ENCODE measurements at regions not wholly inside any gene's neighbourhood (a gene's known extent, or its start where the extent isn't known, plus 50 kb on each side); places are given as distances from the start of the nearest gene placed in this dataset.

DNA sequence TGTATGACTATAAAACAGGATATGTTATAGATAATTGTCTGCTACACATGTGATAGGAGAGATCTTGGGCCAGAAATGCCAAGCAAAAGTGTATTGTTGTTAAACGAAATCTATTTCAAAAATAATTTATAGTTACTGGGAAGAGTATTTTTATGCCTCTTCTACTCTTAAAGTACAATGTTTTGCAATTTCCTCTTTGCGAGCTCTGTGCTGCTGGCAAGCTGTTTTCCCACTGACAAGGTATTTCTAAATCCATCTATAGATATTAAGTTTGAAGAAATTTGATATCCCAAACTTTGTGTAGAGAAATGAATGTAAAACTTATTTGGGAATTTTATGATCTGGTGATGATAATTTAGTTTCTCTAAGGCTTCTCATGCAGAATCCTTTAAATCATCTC, 63.3 kb upstream of the PTGFR start:
- no peaks in the 10 kb centered on the region for H3K4me1 Mint-ChIP-seq
- ChIA-PET CTCF (no interaction called here), POLR2A (no interaction called here)
- no peaks in the 10 kb centered on the region for H3K4me1 ChIP-seq (ENCODE audit: insufficient read depth, low read length)
- H3K27ac ChIP-seq (ENCODE audit: low read depth, low read length): no peak overlapping the region
- H3K4me3 Mint-ChIP-seq: no peak overlapping the region
- H3K27me3 Mint-ChIP-seq: no peaks in the 10 kb centered on the region
- no peak overlapping the region for H3K27ac Mint-ChIP-seq
- no peaks in the 10 kb centered on the region for H3K36me3 ChIP-seq (ENCODE audit: insufficient read depth, low read length)
- no peak for DNase-seq
- H3K9me3 Mint-ChIP-seq: peaks cover 0 to 4% (median 0%) of the 10 kb centered on the region in 5 donors
- H3K4me3 ChIP-seq (ENCODE audit: low read length): no peak overlapping the region
- H3K9me3 ChIP-seq (ENCODE audit: low read length): no peaks in the 10 kb centered on the region
- no peaks in the 10 kb centered on the region for H3K36me3 Mint-ChIP-seq
- no peaks in the 10 kb centered on the region for H3K27me3 ChIP-seq (ENCODE audit: insufficient read depth, low read length, poor library complexity, severe bottlenecking)

DNA sequence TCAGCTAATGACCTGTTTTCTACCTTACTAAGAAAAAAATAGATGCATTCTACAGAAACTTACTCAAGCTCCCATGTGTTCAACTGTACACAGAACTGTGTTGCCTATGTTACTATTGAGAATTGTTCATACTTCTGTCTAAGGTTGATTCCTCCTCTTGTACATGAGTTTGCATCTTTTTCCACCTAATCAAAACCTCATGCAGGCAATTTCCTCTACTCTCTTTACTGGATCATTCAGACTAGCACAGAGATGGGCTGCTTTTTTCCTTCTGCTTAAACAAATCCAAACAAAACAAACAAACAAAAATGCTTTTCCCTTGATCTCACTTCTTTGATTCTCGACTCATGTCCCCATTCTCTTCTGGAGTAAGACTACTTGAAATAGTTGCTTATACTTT, 58.8 kb upstream of the PTGFR start:
- Mint-ChIP-seq H3K4me1 (no peaks in the 10 kb centered on the region), H3K27ac (no peak overlapping the region), H3K4me3 (no peak overlapping the region), H3K27me3 (no peaks in the 10 kb centered on the region), H3K36me3 (no peaks in the 10 kb centered on the region), H3K9me3 (peaks cover 0 to 9% (median 5%) of the 10 kb centered on the region in 5 donors)
- POLR2A ChIA-PET: no interaction called here
- CTCF ChIA-PET: no interaction called here
- H3K36me3 ChIP-seq (ENCODE audit: insufficient read depth, low read length): no peaks in the 10 kb centered on the region
- no peak for DNase-seq
- H3K9me3 ChIP-seq (ENCODE audit: low read length): no peaks in the 10 kb centered on the region
- H3K27me3 ChIP-seq (ENCODE audit: insufficient read depth, low read length, poor library complexity, severe bottlenecking): no peaks in the 10 kb centered on the region
- H3K4me3 ChIP-seq (ENCODE audit: low read length): no peak overlapping the region
- H3K4me1 ChIP-seq (ENCODE audit: insufficient read depth, low read length): no peaks in the 10 kb centered on the region
- no peak overlapping the region for H3K27ac ChIP-seq (ENCODE audit: low read depth, low read length)

DNA sequence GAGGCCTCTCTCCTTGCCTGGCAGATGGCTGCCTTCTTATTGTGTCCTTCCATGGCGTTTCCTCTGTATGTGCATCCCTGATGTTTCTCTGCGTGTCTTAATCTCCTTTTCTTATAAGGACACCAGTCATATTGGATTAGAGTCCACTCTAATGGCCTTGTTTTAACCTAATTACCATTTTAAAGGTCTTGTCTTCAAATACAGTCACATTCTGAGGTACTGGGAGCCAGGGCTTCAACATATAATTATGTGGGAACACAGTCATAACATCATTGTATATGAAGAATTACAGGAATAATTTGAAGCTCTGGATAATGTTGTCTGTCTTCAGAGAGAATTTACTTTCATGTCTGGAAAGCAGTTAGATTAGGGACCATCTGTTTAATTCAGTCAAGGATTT, 56.4 kb upstream of the PTGFR start:
- no peaks in the 10 kb centered on the region for H3K4me1 ChIP-seq (ENCODE audit: insufficient read depth, low read length)
- Mint-ChIP-seq H3K27me3 (no peaks in the 10 kb centered on the region), H3K36me3 (no peaks in the 10 kb centered on the region), H3K4me3 (no peak overlapping the region), H3K27ac (no peak overlapping the region), H3K4me1 (no peaks in the 10 kb centered on the region), H3K9me3 (peaks cover 0 to 9% (median 5%) of the 10 kb centered on the region in 5 donors)
- ChIA-PET CTCF (no interaction called here), POLR2A (no interaction called here)
- H3K36me3 ChIP-seq (ENCODE audit: insufficient read depth, low read length): no peaks in the 10 kb centered on the region
- no peak for DNase-seq
- H3K27ac ChIP-seq (ENCODE audit: low read depth, low read length): no peak overlapping the region
- no peaks in the 10 kb centered on the region for H3K27me3 ChIP-seq (ENCODE audit: insufficient read depth, low read length, poor library complexity, severe bottlenecking)
- H3K9me3 ChIP-seq (ENCODE audit: low read length): no peaks in the 10 kb centered on the region
- no peak overlapping the region for H3K4me3 ChIP-seq (ENCODE audit: low read length)

DNA sequence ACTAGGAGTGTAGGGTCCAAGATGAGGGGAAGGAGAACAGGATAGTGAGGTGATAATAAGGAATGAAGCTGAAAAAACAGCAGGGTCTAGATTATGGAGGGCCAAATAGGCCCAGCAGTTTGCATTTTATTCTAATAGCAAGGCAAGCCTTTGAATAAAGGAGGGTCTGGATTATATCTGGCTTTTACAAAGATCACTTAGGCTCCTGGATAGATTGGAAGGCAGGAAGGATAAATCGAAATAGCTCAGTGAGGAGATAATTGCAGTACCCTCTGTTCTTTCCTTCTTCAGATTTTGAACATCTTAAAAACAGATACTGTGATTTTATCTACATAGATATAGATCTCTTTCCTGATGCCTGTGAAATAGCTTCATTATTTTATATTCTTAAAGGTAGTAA, 53.8 kb upstream of the PTGFR start:
- H3K27ac ChIP-seq (ENCODE audit: low read depth, low read length): no peak overlapping the region
- no peak overlapping the region for H3K27ac Mint-ChIP-seq
- POLR2A ChIA-PET: no interaction called here
- H3K4me3 Mint-ChIP-seq: no peak overlapping the region
- no peaks in the 10 kb centered on the region for H3K27me3 Mint-ChIP-seq
- no peak overlapping the region for H3K4me3 ChIP-seq (ENCODE audit: low read length)
- no peaks in the 10 kb centered on the region for H3K9me3 ChIP-seq (ENCODE audit: low read length)
- H3K27me3 ChIP-seq (ENCODE audit: insufficient read depth, low read length, poor library complexity, severe bottlenecking): no peaks in the 10 kb centered on the region
- H3K36me3 ChIP-seq (ENCODE audit: insufficient read depth, low read length): no peaks in the 10 kb centered on the region
- H3K36me3 Mint-ChIP-seq: no peaks in the 10 kb centered on the region
- H3K4me1 ChIP-seq (ENCODE audit: insufficient read depth, low read length): no peaks in the 10 kb centered on the region
- H3K9me3 Mint-ChIP-seq: peaks cover 0 to 11% (median 7%) of the 10 kb centered on the region in 5 donors
- H3K4me1 Mint-ChIP-seq: no peaks in the 10 kb centered on the region
- DNase-seq: no peak
- CTCF ChIA-PET: no interaction called here

DNA sequence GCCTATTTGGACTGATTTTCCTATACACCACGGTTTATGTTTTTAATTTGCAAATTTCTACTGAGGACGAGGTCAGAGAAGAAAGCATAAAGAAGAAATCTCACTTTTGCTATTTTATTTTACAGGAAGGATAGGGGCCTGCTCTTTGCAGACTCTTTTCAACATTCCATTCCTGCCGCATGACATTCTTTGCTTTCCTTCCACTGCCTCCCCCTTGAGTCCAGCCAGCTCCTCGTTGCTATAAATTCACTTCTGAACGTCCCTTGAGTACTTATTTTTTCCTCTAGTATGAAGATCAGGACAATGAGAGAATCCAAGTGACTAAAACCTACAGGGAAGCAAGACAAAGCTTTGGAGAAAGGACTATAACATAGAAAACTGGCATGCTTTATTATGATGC, 53.4 kb upstream of the PTGFR start:
- POLR2A ChIA-PET: no interaction called here
- peaks cover 0 to 11% (median 4%) of the 10 kb centered on the region in 5 donors for H3K9me3 Mint-ChIP-seq

DNA sequence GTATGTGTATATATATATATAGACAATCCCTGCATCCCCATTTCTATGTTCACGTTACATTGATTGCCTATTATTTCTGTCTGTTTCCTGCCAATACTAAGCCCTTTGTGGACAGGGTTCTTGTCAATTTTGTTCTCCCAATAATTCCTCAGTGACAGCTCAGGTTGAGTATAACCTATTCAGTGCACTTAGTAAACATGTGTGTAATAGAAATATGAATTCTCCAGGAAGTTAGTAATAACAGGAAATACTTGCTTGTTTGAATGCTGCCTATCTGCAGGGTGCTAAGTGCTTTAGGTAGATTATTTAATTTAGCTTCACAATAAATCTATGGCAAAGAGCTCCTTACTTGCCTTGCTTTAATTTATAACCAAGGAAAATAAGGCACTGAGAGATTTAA, 52.8 kb upstream of the PTGFR start:
- Histone ChIP-seq H3K27me3 (ENCODE audit: insufficient read depth, low read length, poor library complexity, severe bottlenecking) (no peaks in the 10 kb centered on the region), H3K4me1 (ENCODE audit: insufficient read depth, low read length) (no peaks in the 10 kb centered on the region), H3K4me3 (ENCODE audit: low read length) (no peak overlapping the region), H3K36me3 (ENCODE audit: insufficient read depth, low read length) (no peaks in the 10 kb centered on the region), H3K27ac (ENCODE audit: low read depth, low read length) (no peak overlapping the region), H3K9me3 (ENCODE audit: low read length) (no peaks in the 10 kb centered on the region)
- Mint-ChIP-seq H3K27ac (no peak overlapping the region), H3K4me1 (no peaks in the 10 kb centered on the region), H3K27me3 (no peaks in the 10 kb centered on the region), H3K9me3 (peaks cover 0 to 11% (median 4%) of the 10 kb centered on the region in 5 donors), H3K4me3 (no peak overlapping the region), H3K36me3 (no peaks in the 10 kb centered on the region)
- no peak for DNase-seq
- CTCF ChIA-PET: no interaction called here
- POLR2A ChIA-PET: no interaction called here

More for the DNA sequence above, 53.4 kb upstream of the PTGFR start:
- Mint-ChIP-seq H3K27me3 (no peaks in the 10 kb centered on the region), H3K4me3 (no peak overlapping the region), H3K27ac (no peak overlapping the region), H3K4me1 (no peaks in the 10 kb centered on the region), H3K36me3 (no peaks in the 10 kb centered on the region)
- Histone ChIP-seq H3K27me3 (ENCODE audit: insufficient read depth, low read length, poor library complexity, severe bottlenecking) (no peaks in the 10 kb centered on the region), H3K9me3 (ENCODE audit: low read length) (no peaks in the 10 kb centered on the region), H3K4me3 (ENCODE audit: low read length) (no peak overlapping the region), H3K36me3 (ENCODE audit: insufficient read depth, low read length) (no peaks in the 10 kb centered on the region), H3K4me1 (ENCODE audit: insufficient read depth, low read length) (no peaks in the 10 kb centered on the region), H3K27ac (ENCODE audit: low read depth, low read length) (no peak overlapping the region)
- DNase-seq: no peak
- CTCF ChIA-PET: no interaction called here

DNA sequence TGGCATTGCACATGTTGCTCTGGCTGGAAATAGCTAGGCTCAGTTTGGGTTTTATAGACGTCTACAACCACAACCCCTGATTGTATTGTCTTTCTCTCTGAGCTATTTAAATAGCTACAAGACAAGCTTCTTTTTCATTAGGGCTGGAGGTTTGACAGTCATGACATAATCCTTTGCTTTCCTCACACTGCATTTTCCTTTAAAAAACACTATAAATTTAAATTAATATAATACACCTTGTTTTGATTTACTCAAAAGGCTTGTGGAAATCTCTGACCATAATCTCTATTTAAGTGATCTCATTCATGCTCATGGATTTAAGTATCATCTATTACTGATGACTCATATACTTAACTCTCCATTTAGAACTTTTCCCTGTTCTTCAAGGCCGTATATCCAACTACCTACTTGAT, 50.4 kb upstream of the PTGFR start:
- Mint-ChIP-seq H3K4me1 (no peaks in the 10 kb centered on the region), H3K27me3 (no peaks in the 10 kb centered on the region)

More for the DNA sequence above, 50.4 kb upstream of the PTGFR start:
- Mint-ChIP-seq H3K36me3 (no peaks in the 10 kb centered on the region), H3K9me3 (peaks cover 0 to 4% (median 2%) of the 10 kb centered on the region in 5 donors), H3K27ac (no peak overlapping the region), H3K4me3 (no peak overlapping the region)
- Histone ChIP-seq H3K36me3 (ENCODE audit: insufficient read depth, low read length) (no peaks in the 10 kb centered on the region), H3K9me3 (ENCODE audit: low read length) (no peaks in the 10 kb centered on the region), H3K27me3 (ENCODE audit: insufficient read depth, low read length, poor library complexity, severe bottlenecking) (no peaks in the 10 kb centered on the region), H3K27ac (ENCODE audit: low read depth, low read length) (no peak overlapping the region), H3K4me3 (ENCODE audit: low read length) (no peak overlapping the region), H3K4me1 (ENCODE audit: insufficient read depth, low read length) (no peaks in the 10 kb centered on the region)
- POLR2A ChIA-PET: no interaction called here
- CTCF ChIA-PET: no interaction called here
- no peak for DNase-seq

Data from CD8-positive, alpha-beta memory T cell (primary cell).